Caco-2 (cell line): ENCODE measurements at regions not wholly inside any gene's neighbourhood (a gene's known extent, or its start where the extent isn't known, plus 50 kb on each side); places are given as distances from the start of the nearest gene placed in this dataset.
"Not testable (repeated sequence)": the region's sequence is repeated elsewhere in the genome, so short reads cannot be mapped to it uniquely, and the experiment has no call there.

Source experiments
- BruUV-seq: library from RNA; stranded (reverse); fragments of 400-500 nt; replicated peaks from 2 replicates; lab custom pipeline; 2021; lab: Mats Ljungman, UMichigan
- CTCF ChIA-PET: fragments of 300-600 bp; sonication (Branson Sonifier 250); formaldehyde crosslinking; loops from one replicate; lab custom pipeline; 2022; ENCODE audit warnings: antibody characterized with exemption; lab: Charles Lee
- POLR2A ChIA-PET: fragments of 300-600 bp; sonication (Branson Sonifier 250); formaldehyde crosslinking; loops from one replicate; lab custom pipeline; 2022; ENCODE audit warnings: antibody characterized with exemption; lab: Charles Lee
- DNase-seq, 2 experiments: peaks; one replicate each; pipeline versions ENCODE4 v3.0.0 to v3.0.0-alpha.2; 2020 to 2022
- H3K27me3 ChIP-seq: replicated peaks from 2 replicates; pipeline ENCODE4 v1.6.0; 2011; ENCODE audit warnings: low read length; ENCODE audit not compliant: control insufficient read depth, insufficient read depth
- H3K36me3 ChIP-seq: 2 replicates; pipeline ENCODE4 v1.5.1; 2011; ENCODE audit warnings: low read length; ENCODE audit not compliant: control insufficient read depth, insufficient read depth
- H3K4me1 ChIP-seq: fragments of 250-450 bp; sonication (Bioruptor Pico); 2 replicates; pipeline ENCODE4 v1.5.1; 2020; ENCODE audit warnings: mild to moderate bottlenecking
- H3K4me3 ChIP-seq: 2 replicates; pipeline ENCODE4 v1.5.1; 2011; ENCODE audit warnings: low read depth, mild to moderate bottlenecking, control low read depth, low read length
- H3K9me3 ChIP-seq: fragments of 250-450 bp; sonication (Bioruptor Pico); 2 replicates; pipeline ENCODE4 v1.5.1; 2020; ENCODE audit warnings: mild to moderate bottlenecking, moderate library complexity
- H3K27ac Mint-ChIP-seq: one replicate; pipeline ENCODE4 v1.8.0; 2022; ENCODE audit warnings: mixed read lengths; ENCODE audit not compliant: unreplicated experiment
- H3K27me3 Mint-ChIP-seq: one replicate; pipeline ENCODE4 v1.8.0; 2022; ENCODE audit warnings: mixed read lengths; ENCODE audit not compliant: insufficient read depth, unreplicated experiment
- H3K36me3 Mint-ChIP-seq: one replicate; pipeline ENCODE4 v1.8.0; 2022; ENCODE audit warnings: mild to moderate bottlenecking, mixed read lengths; ENCODE audit not compliant: insufficient read depth, unreplicated experiment
- H3K4me1 Mint-ChIP-seq: one replicate; pipeline ENCODE4 v1.8.0; 2022; ENCODE audit warnings: low read depth, mixed read lengths; ENCODE audit not compliant: unreplicated experiment
- H3K4me3 Mint-ChIP-seq: one replicate; pipeline ENCODE4 v1.8.0; 2022; ENCODE audit warnings: mild to moderate bottlenecking, moderate library complexity, mixed read lengths; ENCODE audit not compliant: unreplicated experiment
- H3K9me3 Mint-ChIP-seq: one replicate; pipeline ENCODE4 v1.8.0; 2022; ENCODE audit warnings: mixed read lengths; ENCODE audit not compliant: unreplicated experiment
- intact Hi-C: fragments of 100-400 bp; cut with micrococcal nuclease; formaldehyde crosslinking; loops from one replicate; pipeline ENCODE4 v1.10.0; 2022; ENCODE audit not compliant: unreplicated experiment
- TF ChIP-seq, protein P1 (sequence below), 2 experiments: fragments of 200-600 bp in 1 of 2; IDR thresholded peaks; 1 replicate in 1 of 2; 2 replicates in 1 of 2; pipeline versions ENCODE4 v1.5.1 to v1.8.0; 2011 to 2022; ENCODE audit warnings: antibody characterized with exemption in 1 of 2, control low read depth in 1 of 2, inconsistent platforms in 1 of 2, low read depth in 1 of 2, low read length in 1 of 2, mild to moderate bottlenecking in 1 of 2, moderate library complexity in 1 of 2; ENCODE audit not compliant: insufficient read depth in 1 of 2, severe bottlenecking in 1 of 2, unreplicated experiment in 1 of 2

DNA sequence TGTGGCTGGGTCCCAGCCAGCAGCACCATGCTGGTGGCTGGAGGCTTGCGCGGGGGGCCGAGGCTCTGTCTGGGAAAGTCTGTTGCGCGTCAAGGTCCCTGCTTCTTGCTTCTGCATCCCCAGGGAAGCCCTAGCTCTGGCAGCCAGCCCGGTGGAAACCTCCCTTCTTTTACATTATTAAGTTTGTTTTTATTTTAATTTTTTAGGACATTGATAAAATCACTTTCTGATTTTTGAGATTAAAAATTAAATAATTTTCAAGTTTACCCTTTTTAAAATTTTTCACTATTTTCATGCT lies 81.6 kb downstream of the TRIM51G start:
- H3K27ac Mint-ChIP-seq, H3K4me1 Mint-ChIP-seq, H3K9me3 Mint-ChIP-seq, BruUV-seq, H3K36me3 ChIP-seq, H3K27me3 ChIP-seq, H3K27me3 Mint-ChIP-seq, H3K4me3 ChIP-seq, H3K36me3 Mint-ChIP-seq, H3K9me3 ChIP-seq, H3K4me3 Mint-ChIP-seq, H3K4me1 ChIP-seq, DNase-seq, CTCF ChIA-PET, POLR2A ChIA-PET: not testable (repeated sequence)
- intact Hi-C loops: loop anchor here (10.0 kb wide), 1 partner anchor 63 kb away; no protein-coding TSS in a partner anchor

DNA sequence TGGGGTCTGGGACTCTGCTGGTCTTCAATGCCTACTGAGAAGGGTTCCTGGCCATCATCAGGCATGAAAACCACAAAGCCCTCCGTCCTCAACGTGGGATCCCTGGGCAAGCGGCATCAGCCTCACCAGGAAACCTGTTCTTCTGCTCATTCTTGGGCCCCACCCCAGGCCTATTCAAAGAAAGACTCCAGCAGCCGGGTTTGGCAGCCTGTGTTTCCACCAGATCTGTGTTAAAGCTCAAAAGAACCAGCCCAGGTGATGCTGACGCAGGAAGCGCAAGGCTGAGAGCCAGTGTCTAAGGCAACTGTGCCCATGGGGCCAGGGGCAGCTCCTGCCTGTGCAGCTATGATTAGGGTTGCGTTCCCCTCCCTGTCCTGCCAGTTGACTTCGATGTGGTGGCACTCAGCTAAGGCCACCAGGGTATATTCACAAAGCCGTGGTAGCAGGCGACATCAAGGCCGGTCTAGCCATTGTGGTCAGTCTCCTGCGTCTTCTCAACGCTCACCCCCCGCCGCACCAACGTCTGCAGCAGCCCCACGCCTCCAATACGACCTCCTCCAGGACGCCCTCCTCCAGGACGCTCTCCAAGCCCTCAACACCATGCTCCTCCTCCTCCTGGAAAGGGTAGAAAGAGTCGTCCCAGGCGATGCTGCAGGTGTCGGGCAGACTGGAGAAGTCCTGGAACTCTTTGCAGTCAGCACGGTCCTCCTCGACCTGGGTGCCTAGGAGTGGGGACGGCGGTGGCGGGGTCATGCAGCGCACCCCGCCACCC lies 82.1 kb downstream of the TRIM51G start:
- H3K9me3 ChIP-seq, H3K27ac Mint-ChIP-seq, H3K4me1 ChIP-seq, H3K27me3 Mint-ChIP-seq, CTCF ChIA-PET, BruUV-seq, H3K36me3 Mint-ChIP-seq, H3K36me3 ChIP-seq, H3K9me3 Mint-ChIP-seq, H3K4me3 ChIP-seq, H3K4me1 Mint-ChIP-seq, H3K4me3 Mint-ChIP-seq, POLR2A ChIA-PET, H3K27me3 ChIP-seq, DNase-seq: not testable (repeated sequence)
- intact Hi-C loops: loop anchor here (10.0 kb wide), 1 partner anchor 63 kb away; no protein-coding TSS in a partner anchor

GRCh38 chr11:48900801-48901181 lies 82.9 kb downstream of the TRIM51G start:
- DNase-seq, H3K36me3 ChIP-seq, H3K27ac Mint-ChIP-seq, H3K4me1 ChIP-seq, H3K4me3 Mint-ChIP-seq, CTCF ChIA-PET, BruUV-seq, H3K36me3 Mint-ChIP-seq, H3K27me3 ChIP-seq, H3K4me1 Mint-ChIP-seq, H3K9me3 ChIP-seq, H3K27me3 Mint-ChIP-seq, H3K9me3 Mint-ChIP-seq, H3K4me3 ChIP-seq: not testable (repeated sequence)
- POLR2A ChIA-PET: interaction anchor here (0.6 kb wide), 1 partner anchor 10 kb away, joined by 10 read pairs; no protein-coding TSS in a partner anchor
- intact Hi-C loops: loop anchor here (10.0 kb wide), 1 partner anchor 64 kb away; no protein-coding TSS in a partner anchor

- no peaks in the 10 kb centered on the region for H3K9me3 Mint-ChIP-seq
- no peaks in the 10 kb centered on the region for H3K4me1 Mint-ChIP-seq
- no peak overlapping the region for H3K4me3 Mint-ChIP-seq
- H3K27me3 Mint-ChIP-seq: no peaks in the 10 kb centered on the region
- H3K27ac Mint-ChIP-seq: no peak overlapping the region
- H3K36me3 Mint-ChIP-seq: no peaks in the 10 kb centered on the region
- intact Hi-C loops: loop anchor here (10.0 kb wide), 1 partner anchor 65 kb away; no protein-coding TSS in a partner anchor
- H3K36me3 ChIP-seq: no peaks in the 10 kb centered on the region
- TF ChIP-seq, protein P1, sequence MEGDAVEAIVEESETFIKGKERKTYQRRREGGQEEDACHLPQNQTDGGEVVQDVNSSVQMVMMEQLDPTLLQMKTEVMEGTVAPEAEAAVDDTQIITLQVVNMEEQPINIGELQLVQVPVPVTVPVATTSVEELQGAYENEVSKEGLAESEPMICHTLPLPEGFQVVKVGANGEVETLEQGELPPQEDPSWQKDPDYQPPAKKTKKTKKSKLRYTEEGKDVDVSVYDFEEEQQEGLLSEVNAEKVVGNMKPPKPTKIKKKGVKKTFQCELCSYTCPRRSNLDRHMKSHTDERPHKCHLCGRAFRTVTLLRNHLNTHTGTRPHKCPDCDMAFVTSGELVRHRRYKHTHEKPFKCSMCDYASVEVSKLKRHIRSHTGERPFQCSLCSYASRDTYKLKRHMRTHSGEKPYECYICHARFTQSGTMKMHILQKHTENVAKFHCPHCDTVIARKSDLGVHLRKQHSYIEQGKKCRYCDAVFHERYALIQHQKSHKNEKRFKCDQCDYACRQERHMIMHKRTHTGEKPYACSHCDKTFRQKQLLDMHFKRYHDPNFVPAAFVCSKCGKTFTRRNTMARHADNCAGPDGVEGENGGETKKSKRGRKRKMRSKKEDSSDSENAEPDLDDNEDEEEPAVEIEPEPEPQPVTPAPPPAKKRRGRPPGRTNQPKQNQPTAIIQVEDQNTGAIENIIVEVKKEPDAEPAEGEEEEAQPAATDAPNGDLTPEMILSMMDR (IDR thresholded peaks at IDR 0.05; ENCODE audit: insufficient read depth in 1 of 2, low read depth in 1 of 2, low read length in 1 of 2, severe bottlenecking in 1 of 2, unreplicated experiment in 1 of 2): no peak
- no peaks in the 10 kb centered on the region for H3K9me3 ChIP-seq
- no TSS peak for BruUV-seq
- ChIA-PET POLR2A (interaction anchor here (0.6 kb wide), 1 partner anchor 9 kb away, joined by 10 read pairs; no protein-coding TSS in a partner anchor), CTCF (no interaction called here)
- no peak overlapping the region for H3K4me3 ChIP-seq
- no peaks in the 10 kb centered on the region for H3K27me3 ChIP-seq
- H3K4me1 ChIP-seq: no peaks in the 10 kb centered on the region
- no peak for DNase-seq
Observed at GRCh38 chr11:48900131-48900800, 83.4 kb downstream of the TRIM51G start.
